Neuron (in vitro differentiated cells): ENCODE measurements at regions not wholly inside any gene's neighbourhood (a gene's known extent, or its start where the extent isn't known, plus 50 kb on each side); places are given as distances from the start of the nearest gene placed in this dataset.

ENCODE experiments used
- H2AFZ ChIP-seq: one replicate; pipeline ENCODE4 v1.6.1; 2013; ENCODE audit warnings: low read depth, mild to moderate bottlenecking, inconsistent platforms, low read length, moderate library complexity
- H3K27me3 ChIP-seq: one replicate; pipeline ENCODE4 v1.6.1; 2013; ENCODE audit warnings: low read length; ENCODE audit not compliant: insufficient read depth
- H3K36me3 ChIP-seq: one replicate; pipeline ENCODE4 v1.6.1; 2013; ENCODE audit warnings: low read length; ENCODE audit not compliant: insufficient read depth
- H3K4me1 ChIP-seq: one replicate; pipeline ENCODE4 v1.6.1; 2013; ENCODE audit warnings: low read length; ENCODE audit not compliant: insufficient read depth
- H3K4me3 ChIP-seq: 2 replicates; pipeline ENCODE4 v1.5.1; 2013; ENCODE audit warnings: mild to moderate bottlenecking, low read length, moderate library complexity
- H3K9me3 ChIP-seq: one replicate; pipeline ENCODE4 v1.6.1; 2013; ENCODE audit warnings: low read length

DNA sequence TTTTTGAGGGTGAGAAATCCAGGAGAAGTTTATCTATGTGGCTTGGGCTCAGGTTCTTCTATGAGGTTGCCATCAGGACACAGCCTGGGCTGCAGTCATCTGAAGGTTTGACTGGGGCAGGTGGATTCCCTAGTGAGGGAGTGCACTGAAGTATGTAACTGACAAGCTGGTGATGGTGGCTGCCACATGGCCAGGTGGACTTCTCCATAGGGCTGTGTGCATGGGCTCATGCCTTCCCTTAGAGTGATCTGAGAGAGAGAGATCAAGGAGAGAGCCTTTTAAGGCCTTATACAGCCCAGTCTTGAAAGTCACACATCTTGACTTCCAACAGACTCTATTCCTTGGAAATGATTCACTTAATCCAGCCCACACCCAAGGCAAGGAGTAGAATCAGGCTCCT lies 266.6 kb upstream of the PITRM1 start:
- peaks cover 3% of the 10 kb centered on the region for H3K9me3 ChIP-seq
- no peak overlapping the region for H2AFZ ChIP-seq
- H3K4me1 ChIP-seq: peaks cover 9% of the 10 kb centered on the region
- no peak overlapping the region for H3K4me3 ChIP-seq
- H3K27me3 ChIP-seq: no peaks in the 10 kb centered on the region
- H3K36me3 ChIP-seq: no peaks in the 10 kb centered on the region

GRCh38 chr10:3438606-3439005 lies 266.0 kb upstream of the PITRM1 start:
- Histone ChIP-seq H3K9me3 (peaks cover 3% of the 10 kb centered on the region), H3K27me3 (no peaks in the 10 kb centered on the region), H3K4me1 (peaks cover 9% of the 10 kb centered on the region), H3K4me3 (no peak overlapping the region), H2AFZ (no peak overlapping the region), H3K36me3 (no peaks in the 10 kb centered on the region)

DNA sequence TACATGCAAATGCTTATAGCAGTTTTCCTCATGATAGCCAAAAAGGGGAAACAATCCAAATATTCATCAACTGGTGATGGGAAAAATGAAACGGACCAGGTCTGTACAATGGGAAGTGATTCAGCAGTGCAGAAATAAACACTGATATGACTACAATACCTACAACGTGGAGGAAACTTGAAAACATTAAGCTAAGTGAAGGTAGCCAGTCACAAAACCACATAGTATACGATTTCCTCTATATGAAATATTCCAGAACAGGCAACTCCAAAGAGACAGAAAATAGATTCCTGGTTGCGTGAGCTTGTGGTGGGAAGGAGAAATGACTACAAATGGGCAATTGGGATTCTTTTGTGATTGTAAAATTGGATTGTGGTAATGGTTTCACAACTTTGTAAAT lies 263.1 kb upstream of the PITRM1 start:
- Histone ChIP-seq H2AFZ (no peak overlapping the region), H3K4me3 (no peak overlapping the region), H3K36me3 (no peaks in the 10 kb centered on the region), H3K27me3 (no peaks in the 10 kb centered on the region), H3K4me1 (peaks cover 9% of the 10 kb centered on the region), H3K9me3 (peaks cover 1% of the 10 kb centered on the region)

- H3K4me3 ChIP-seq: no peak overlapping the region
- H3K4me1 ChIP-seq: peaks cover 9% of the 10 kb centered on the region
- H3K27me3 ChIP-seq: no peaks in the 10 kb centered on the region
- H3K9me3 ChIP-seq: peaks cover 1% of the 10 kb centered on the region
- no peak overlapping the region for H2AFZ ChIP-seq
- H3K36me3 ChIP-seq: no peaks in the 10 kb centered on the region
Observed at GRCh38 chr10:3433988-3434387, 261.4 kb upstream of the PITRM1 start.

DNA sequence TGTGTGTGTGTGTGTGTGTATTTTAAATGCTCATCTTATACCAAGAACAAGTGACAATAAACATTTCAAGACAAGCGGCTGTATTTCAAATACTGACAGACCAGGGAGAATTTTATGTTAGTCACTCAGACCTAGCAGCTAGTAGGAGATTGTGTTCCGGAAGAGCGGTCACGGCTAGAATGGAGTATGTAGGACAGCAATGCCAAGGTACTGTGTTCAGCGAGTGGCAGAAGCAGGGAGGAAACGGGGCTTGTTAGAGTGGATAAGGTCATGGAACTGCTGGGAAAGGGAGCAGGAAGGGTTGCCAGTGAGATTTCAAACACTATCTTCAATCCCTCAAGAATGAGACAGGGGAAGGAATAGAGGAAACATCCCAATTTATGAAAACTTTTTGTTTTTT lies 260.5 kb upstream of the PITRM1 start:
- H2AFZ ChIP-seq: no peak overlapping the region
- peaks cover 9% of the 10 kb centered on the region for H3K4me1 ChIP-seq
- H3K36me3 ChIP-seq: no peaks in the 10 kb centered on the region
- H3K27me3 ChIP-seq: no peaks in the 10 kb centered on the region
- no peak overlapping the region for H3K4me3 ChIP-seq
- no peaks in the 10 kb centered on the region for H3K9me3 ChIP-seq

- H3K36me3 ChIP-seq: no peaks in the 10 kb centered on the region
- no peaks in the 10 kb centered on the region for H3K27me3 ChIP-seq
- no peak overlapping the region for H2AFZ ChIP-seq
- H3K4me3 ChIP-seq: no peak overlapping the region
- peaks cover 5% of the 10 kb centered on the region for H3K4me1 ChIP-seq
- no peaks in the 10 kb centered on the region for H3K9me3 ChIP-seq
Observed at GRCh38 chr10:3432081-3432825, 259.7 kb upstream of the PITRM1 start.

DNA sequence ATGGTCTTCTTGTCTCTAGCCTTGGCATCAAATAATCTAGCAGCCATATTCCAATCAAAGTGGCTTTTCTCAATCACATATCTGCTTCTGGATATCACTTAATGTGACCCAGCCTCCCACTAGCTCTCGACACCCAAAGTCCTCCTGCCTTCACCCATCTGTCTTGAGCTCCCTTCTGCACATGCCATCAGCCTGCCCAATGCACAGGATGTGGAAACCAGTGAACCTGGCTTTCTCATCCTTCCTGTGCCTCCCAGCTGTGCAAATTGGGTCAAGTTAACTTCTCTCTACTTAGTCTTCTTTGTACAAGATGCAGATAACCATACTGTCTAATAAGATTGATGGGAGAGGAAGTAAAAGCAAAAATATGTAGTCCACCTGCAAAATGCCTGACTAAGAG lies 257.9 kb upstream of the PITRM1 start:
- no peaks in the 10 kb centered on the region for H3K27me3 ChIP-seq
- no peaks in the 10 kb centered on the region for H3K9me3 ChIP-seq
- no peaks in the 10 kb centered on the region for H3K4me1 ChIP-seq
- H3K4me3 ChIP-seq: no peak overlapping the region
- H3K36me3 ChIP-seq: no peaks in the 10 kb centered on the region
- no peak overlapping the region for H2AFZ ChIP-seq

DNA sequence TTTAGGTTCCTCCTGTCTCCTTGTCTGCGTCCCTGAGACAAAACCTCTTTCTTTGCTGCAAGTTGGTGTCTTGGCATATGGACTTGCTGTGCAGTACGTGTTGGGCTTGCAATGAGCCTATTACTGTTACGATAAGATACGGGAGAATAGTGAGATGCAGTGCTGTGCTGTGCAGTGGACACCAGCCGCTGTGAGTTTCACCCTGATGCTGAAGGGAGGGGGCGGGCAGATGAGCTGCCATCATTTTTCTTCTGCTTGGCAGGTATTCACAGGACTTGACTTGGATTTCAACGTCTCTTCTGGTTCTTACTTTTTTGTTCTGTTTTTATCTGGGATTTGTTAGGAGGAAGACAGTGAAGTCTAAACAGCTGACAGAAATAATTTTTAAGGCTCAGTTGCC lies 257.1 kb upstream of the PITRM1 start:
- no peaks in the 10 kb centered on the region for H3K9me3 ChIP-seq
- no peak overlapping the region for H2AFZ ChIP-seq
- H3K4me3 ChIP-seq: no peak overlapping the region
- no peaks in the 10 kb centered on the region for H3K36me3 ChIP-seq
- H3K4me1 ChIP-seq: no peaks in the 10 kb centered on the region
- no peaks in the 10 kb centered on the region for H3K27me3 ChIP-seq

DNA sequence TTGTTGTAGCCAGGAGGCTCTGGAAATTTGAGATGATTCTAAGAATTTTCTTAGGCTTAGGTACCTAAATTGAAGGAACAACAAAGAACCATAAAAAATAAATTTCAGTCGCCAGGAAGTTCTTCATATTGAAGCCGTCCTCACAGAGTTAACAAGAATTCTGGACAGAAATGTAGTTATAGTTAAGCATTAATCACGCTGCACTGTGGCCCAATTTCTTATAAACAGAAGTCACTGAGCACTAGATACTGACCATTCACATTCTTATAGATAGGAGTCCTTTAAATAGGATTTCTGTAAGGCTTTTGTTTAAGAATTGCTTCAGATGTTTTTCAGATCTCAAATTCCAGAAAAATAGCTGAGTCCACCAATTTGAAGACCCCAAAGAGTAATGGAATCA lies 256.2 kb upstream of the PITRM1 start:
- no peaks in the 10 kb centered on the region for H3K4me1 ChIP-seq
- H3K36me3 ChIP-seq: no peaks in the 10 kb centered on the region
- H3K27me3 ChIP-seq: no peaks in the 10 kb centered on the region
- H3K9me3 ChIP-seq: no peaks in the 10 kb centered on the region
- no peak overlapping the region for H2AFZ ChIP-seq
- no peak overlapping the region for H3K4me3 ChIP-seq

DNA sequence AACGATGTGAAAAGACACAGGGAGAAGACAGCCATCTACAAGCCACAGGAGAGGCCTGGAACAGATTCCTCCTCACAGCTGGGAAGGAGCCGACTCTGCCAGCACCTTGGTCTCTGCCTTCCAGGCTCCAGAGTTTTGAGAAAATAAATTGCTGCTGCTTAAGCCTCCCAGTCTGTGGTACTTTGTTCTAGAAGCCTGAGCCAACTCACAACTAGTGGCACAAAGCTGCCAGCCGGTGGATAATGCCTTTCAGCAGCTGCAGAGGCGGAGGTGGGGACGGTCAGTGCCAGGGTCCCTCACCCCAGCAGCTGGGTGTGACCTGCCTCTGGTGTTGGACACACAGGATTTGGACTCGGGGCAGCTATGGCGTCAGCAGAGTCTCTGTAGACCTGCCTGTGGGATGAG lies 255.4 kb upstream of the PITRM1 start:
- H3K9me3 ChIP-seq: no peaks in the 10 kb centered on the region
- H3K27me3 ChIP-seq: no peaks in the 10 kb centered on the region
- no peaks in the 10 kb centered on the region for H3K4me1 ChIP-seq
- H3K36me3 ChIP-seq: no peaks in the 10 kb centered on the region
- no peak overlapping the region for H3K4me3 ChIP-seq
- H2AFZ ChIP-seq: no peak overlapping the region

DNA sequence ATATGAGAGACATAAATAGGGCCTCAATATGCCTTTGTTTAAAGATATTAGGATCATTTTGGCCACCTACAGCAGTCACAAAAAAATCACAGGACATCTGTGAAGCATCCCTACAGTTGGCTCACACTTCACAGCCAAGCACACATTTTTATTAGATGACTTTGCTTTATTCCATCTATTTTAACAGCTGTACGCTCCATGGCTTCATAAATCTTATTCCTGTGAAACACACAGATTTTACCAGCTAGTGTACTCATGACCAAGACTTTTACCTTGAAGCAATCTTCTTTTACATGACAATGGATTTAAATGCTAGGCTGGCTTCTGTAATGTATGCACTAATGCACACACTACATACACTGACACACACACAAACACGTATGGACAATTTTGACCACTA lies 254.8 kb upstream of the PITRM1 start:
- Histone ChIP-seq H3K4me3 (no peak overlapping the region), H3K4me1 (no peaks in the 10 kb centered on the region), H3K27me3 (no peaks in the 10 kb centered on the region), H3K36me3 (no peaks in the 10 kb centered on the region), H3K9me3 (no peaks in the 10 kb centered on the region), H2AFZ (no peak overlapping the region)

DNA sequence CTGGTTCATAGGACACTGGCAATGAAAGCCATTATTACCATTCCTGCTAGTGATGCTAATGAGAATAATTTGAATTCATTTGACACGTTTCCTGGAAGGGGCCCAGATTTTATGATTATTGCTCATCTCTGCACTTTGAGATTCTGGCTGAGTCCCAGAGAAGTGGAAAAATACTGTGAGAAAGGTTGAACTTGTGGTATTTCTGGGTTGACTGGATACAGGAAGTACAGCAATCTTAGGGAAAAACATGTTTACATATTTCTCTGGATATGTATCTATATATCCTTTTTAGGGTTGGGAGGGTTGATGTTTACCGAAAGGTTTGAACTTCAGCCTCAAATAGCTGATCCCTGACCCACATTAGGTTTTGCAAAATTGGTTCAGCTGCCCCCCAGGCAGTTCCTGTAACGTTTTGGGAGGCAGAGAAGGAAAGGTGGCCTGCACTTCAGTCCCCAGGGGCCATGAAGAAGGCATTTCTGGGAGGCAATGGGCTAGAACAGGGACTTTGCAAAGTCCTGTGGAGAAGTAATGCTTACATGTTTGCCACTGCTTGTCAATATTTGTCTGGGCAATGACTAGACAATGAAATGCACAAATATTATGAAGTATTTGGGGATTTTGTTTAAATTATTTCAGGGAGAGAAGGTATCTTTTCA lies 253.7 kb upstream of the PITRM1 start:
- H3K27me3 ChIP-seq: no peaks in the 10 kb centered on the region
- H3K36me3 ChIP-seq: no peaks in the 10 kb centered on the region
- no peak overlapping the region for H2AFZ ChIP-seq
- no peak overlapping the region for H3K4me3 ChIP-seq
- no peaks in the 10 kb centered on the region for H3K4me1 ChIP-seq
- H3K9me3 ChIP-seq: no peaks in the 10 kb centered on the region

DNA sequence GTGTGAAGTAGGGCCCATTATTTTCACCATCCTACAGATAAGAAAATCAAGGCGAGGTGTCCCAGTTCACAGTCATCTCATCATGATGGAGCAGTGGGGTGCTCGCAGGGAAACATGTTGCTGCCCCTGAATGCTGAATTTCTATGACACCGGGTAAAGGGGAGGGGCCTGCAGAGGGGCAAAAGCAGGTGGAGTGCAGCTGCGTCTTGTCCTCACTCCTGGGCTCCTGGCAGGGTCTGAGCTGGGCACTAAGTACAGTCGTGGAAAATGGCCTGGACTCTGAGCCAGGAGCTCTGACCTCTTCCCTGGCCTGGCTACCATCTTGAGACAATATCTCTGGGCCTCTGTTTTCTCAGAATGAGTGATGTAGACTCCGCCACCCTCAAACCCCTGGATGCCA lies 253.1 kb upstream of the PITRM1 start:
- no peak overlapping the region for H3K4me3 ChIP-seq
- H2AFZ ChIP-seq: no peak overlapping the region
- H3K27me3 ChIP-seq: no peaks in the 10 kb centered on the region
- H3K36me3 ChIP-seq: no peaks in the 10 kb centered on the region
- H3K4me1 ChIP-seq: no peaks in the 10 kb centered on the region
- no peaks in the 10 kb centered on the region for H3K9me3 ChIP-seq

DNA sequence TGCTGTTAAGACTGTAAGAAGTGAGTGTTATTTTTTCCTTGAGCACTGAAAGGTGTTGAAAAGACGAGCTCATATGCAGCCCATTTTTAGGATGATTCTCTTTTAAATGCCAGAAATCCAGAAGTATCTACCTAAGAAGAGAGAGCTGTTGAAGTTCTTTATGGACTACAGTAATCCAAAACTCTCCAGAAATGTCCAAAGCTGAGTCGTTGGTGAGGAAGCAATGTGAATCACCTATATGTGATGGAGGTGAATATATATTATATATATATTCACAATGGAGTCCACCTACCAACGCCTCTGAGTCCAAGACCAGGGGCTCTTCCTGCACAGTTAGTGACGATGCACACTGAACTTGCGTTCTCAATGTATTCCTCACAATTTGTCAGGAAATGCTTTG lies 252.7 kb upstream of the PITRM1 start:
- H3K4me1 ChIP-seq: no peaks in the 10 kb centered on the region
- H3K36me3 ChIP-seq: no peaks in the 10 kb centered on the region
- H2AFZ ChIP-seq: no peak overlapping the region
- no peaks in the 10 kb centered on the region for H3K27me3 ChIP-seq
- H3K9me3 ChIP-seq: no peaks in the 10 kb centered on the region
- H3K4me3 ChIP-seq: no peak overlapping the region
